ENCODE measurements at regions not wholly inside any gene's neighbourhood (a gene's known extent, or its start where the extent isn't known, plus 50 kb on each side); places are given as distances from the start of the nearest gene placed in this dataset.

DNA sequence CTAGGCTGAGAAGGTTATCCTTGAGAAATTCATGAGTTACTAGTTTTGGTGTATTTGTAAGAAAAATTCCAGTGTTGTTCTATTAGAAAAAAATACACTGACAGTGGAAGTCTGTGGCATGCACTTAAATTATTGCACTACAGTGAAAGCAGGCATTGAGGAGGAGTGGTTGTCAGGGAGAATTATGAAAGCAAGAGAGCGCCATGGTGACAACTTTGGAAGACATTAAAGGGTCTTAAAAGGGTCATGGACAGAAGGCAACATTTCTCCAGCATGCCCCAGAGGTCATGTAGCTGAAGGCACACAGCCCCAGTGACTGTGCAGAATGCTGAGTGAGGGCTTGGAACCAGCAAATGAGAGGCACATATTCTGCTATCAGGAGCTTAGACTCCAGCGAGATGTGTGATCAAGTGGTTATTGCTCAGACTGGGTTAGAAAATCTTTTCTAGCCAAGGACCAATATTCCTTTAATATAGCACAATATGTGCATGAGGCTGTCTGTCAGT lies 292.7 kb downstream of the OLFM4 start:
- TF ChIP-seq CTCF (IDR thresholded peaks at IDR 0.05) (no peak), POLR2A (IDR thresholded peaks at IDR 0.05) (no peak)
